ENCODE measurements at regions not wholly inside any gene's neighbourhood (a gene's known extent, or its start where the extent isn't known, plus 50 kb on each side); places are given as distances from the start of the nearest gene placed in this dataset.
A peak's percentile ranks its signal among the peaks of the same experiment; 100 is the strongest.

DNA sequence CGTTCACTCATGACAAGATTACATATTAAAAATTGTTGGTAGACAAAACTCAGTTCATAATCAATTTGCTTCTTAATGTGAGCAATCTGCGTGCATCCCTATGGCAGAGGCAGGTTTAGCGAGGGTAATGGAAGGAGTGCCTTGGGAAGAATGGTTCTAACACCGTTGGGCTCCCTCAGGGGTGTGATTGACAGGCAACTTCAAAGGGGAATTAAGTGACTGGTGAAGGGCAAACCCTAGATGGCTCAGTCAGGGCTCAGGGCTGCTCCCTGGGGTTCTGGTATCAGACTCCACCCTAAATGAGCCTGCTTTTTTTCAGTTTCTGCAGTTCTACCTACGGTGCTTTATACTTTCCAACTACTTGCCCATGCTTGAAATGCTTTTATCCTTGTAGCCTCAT is 419.5 kb upstream of the CELF4 start:
- no peak for DNase-seq

DNA sequence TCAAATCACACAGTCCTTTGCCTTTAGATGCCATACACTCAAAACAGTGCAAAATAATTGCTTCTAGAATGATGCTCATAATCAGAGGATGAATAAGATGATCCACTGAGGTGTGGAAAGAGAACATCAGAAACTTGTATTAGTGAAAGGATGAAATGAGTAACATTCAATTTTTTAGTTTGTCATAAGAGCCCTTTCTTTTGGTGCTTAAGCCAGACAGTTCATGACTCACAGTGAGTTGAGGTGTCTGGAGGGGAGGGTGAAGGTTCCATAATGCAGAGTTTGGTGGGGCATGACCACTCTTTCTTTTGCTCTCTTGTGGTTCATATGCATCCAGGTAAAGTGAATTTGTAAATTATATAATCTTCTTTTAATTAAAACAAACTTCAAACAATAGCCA is 415.0 kb upstream of the CELF4 start:
- no peak for DNase-seq

DNA sequence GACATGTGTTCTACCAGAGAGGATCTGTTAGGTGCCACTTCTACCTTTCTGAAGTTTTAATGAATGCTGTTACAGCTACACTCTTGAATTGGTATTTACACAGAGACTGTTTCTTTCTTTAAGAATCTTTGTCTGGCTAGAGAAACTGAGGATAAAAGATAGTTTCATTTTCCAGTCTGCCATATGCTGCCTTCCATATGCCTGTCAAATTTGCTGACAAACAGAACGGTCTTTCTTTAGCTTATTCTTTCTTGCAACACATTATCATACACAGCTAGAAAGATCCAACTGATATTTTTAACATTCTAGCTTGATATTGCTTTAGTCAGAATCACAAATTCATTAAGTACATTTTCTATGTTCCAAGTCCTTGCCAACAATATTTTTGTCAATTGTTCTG is 409.8 kb upstream of the CELF4 start:
- no peak for DNase-seq

DNA sequence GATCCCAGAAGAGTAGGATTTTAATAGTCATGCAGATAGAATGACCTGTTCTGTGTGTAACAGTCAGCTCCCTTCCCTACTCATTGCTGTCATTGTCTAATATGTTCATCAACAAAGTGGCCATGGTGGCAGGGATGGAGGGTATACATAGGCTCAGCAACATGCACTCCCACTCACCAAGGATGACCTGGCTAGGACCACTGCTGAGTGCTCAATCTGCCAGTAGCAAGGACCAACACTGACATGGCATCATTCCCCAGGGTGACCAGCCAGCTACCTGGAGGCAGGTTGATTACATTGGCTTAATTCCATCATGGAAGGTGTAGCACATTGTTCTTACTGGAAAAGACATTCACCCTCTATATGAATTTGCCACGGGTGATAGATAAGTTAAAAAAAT is 401.7 kb upstream of the CELF4 start:
- DNase-seq: no peak

DNA sequence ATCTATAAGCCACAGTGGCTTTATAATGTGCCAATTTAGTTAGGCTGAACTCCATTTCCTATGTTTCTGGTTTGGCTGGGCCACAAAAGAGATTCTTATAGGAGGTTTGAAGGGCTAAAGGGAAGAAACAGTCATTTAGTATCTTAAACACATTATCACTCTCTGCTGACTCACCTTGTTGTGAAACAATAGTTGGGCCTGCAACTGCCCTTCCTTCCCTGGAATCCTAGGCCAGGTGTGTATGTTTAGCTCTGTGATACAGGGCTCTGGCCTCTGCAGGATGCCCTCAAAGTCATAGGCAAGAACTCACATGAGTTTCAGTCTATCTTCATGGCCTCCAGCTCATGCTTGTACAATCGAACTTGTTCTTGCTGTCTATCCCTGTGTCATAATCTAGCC is 400.0 kb upstream of the CELF4 start:
- no peak for DNase-seq

DNA sequence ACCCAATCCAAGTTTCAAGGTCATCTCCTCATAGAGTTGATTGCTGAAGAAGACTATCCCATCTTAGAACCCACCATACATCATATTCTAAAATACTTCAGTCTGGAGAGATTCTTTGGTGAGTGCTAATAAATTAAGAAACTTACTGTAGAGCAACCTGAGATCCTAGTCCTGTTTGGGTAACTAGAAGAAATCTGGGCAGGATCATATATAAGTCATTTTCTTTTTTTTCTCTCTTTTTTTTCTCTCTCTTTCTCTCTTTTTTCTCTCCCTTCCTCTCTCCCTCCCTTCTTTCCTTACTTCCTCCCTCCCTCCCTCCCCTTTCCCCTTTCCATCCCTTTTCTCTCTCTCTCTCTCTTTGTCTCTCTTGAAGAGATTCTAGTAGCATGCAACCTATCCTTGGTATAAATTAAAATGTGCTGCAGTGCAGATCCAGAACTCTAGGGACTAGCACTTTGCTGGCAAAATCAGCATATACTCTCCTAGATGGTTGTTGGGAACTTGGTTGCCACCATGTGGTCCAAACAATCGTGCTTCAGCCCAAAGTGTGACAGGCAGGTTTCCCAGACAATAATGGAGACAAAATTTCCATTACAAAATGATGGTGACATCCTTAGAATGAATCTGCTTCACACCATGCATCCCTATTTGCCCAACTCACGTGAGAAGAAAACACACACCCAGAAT is 399.4 kb upstream of the CELF4 start:
- no peak for DNase-seq

DNA sequence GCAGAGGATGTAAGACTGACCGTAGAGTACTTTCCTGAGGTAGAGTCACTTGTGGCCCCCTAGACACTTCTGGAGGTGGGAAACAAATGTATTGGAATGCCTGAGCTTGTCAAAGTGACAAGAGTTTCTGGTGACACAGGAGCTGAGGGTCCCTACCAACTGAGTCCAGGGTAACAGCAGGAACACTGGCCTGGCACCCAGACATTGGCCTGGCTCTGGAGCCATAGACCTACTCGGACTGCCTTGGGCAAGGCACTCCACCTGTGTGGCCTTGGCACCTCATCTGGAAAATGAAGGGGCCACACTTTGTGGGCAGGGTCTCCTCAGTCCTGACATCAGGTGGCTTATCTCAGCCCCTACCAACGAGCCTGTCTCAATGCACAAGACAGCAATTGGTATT is 398.2 kb upstream of the CELF4 start:
- DNase-seq: no peak

DNA sequence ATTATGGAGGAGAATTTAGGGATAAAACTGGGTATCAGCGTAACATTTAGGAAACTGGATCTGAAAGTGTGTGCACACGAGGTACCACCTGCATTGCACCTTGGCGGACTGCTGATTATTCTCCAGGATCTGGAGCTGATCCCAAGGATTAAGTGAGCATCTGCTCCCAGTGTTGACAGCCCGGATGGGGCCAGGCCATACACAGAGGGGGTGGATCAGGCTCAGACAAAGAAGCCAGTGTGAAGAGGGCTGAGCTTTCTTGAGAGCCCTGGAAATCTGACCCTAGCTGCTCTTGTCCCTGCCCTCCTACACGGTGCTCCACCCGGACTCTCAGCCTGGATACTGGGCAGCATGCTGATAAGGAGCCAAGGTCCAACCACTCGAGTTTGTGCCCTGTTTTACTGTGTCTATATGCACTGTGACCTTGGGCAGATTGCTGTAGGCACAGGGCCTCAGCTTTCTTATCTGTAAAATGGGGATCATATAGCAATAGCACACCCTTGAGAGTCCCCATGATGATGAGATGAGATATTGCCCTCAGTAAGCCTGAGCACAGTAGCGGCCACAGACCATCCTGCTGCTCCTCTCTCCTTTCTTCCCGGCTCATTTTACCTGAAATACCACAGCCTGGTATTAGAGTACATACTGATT is 396.8 kb upstream of the CELF4 start:
- no peak for DNase-seq

DNA sequence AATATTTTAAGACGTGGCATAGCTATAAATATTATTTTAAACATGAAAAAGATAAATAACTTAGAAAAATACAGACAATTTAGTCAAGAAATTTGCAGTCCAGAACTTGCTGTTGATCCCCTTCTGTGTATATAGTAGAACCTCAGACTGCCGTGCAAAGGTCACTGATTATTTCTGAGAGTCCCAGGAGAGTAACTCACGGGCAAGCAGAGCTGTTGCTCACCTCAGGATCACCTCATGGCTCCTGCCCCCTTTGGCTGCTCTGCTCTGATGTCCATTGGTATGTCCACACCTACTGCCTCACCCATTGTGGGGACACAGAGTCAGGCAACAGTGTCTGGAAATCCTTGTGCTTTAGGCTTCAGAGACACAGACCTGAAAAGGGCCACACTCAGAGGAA is 392.9 kb upstream of the CELF4 start:
- DNase-seq: no peak

DNA sequence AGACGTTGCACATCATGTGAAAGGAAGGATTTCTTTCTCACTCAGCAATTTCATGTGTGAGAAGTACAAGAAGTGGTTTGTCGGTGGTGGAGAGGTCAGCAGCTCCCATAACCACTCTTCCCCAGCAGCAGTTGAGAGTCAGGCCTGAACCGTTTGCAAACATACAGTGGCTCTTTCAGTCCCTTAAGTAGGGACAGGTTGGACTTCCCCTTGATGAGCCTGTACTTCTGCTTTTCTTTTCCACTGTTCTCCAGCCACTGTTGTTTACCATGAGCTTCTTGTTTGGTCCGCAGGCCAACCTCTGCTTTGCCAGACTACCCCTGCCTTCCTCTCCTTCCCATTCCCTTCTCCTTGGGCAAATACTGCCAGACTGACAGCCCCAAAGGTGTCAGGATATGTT is 391.3 kb upstream of the CELF4 start:
- DNase-seq: peak; percentile 83 to 84

DNA sequence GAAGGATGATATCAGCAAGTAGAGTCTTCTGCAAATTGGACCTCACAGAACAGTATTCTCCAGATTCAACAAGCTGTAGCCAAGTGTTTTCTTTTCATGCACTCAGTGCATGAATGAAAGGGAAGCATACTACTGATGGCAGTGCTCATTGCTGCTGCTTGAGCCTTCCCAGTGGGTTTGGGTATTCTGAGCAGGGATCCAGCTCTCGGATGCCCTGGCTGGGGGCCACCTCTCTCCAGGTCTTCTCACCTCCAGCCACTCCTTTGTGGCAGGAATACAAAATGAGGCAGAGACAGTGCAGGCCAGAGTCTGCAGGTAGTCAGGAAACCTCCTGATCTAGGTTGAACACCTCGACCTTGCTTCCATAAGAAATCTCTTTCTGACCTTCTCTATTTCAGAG is 390.4 kb upstream of the CELF4 start:
- DNase-seq: no peak

DNA sequence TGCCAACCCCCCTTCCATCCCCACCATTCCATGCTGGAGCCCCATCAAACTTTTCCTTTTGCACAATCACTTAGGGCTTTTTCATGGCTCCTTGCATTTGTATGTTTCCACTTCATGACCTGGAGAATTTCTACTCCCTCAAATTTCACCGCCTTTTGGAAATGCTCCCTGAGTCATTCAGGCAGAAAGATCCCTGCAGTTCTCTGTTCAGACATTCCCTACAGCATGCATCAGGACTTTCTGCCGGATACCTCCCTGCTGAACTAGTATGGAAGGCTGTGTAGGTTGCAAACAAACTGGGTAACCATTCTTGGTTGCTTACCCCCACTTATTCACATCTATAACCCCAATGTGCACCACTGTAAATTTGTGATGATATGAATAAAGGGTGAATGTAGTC is 389.6 kb upstream of the CELF4 start:
- no peak for DNase-seq

DNA sequence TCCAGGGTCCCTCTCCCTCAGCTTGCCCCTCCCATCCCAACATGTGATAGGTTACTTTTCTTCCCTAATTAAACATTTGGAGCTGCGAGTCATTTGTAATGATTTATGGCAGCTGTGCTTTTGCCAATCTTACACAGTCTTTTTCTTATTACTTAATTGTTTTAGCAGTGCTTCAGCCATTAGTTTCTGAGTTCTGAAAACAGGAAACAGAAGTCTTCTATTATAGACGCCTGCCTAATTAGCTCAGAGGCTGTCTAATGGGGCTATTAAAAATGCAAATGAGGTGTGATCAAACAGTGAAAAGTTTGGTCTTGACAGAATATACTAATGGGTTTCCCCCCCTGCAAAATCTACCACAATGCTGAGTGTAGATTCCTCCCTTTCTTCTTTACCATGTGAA is 388.3 kb upstream of the CELF4 start:
- no peak for DNase-seq

DNA sequence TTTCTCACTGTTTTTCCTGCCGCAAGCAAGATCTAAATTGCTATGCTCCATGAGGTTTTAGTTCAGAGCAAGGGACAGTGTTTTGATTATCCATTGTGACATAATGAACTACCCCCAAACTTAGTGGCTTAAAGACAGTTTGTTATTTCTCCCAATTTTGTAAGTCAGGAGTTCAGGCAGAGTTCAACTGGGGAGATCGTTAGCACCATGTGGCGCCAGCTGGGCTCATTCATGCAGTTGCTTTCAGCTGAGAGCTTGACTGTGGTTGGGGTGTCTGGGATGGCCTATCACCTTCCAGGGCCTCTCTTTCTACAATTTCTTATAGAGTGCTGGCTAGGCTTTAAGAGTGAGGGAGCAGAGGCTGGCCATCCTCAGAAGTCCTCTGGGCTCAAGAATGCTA is 382.9 kb upstream of the CELF4 start:
- no peak for DNase-seq

DNA sequence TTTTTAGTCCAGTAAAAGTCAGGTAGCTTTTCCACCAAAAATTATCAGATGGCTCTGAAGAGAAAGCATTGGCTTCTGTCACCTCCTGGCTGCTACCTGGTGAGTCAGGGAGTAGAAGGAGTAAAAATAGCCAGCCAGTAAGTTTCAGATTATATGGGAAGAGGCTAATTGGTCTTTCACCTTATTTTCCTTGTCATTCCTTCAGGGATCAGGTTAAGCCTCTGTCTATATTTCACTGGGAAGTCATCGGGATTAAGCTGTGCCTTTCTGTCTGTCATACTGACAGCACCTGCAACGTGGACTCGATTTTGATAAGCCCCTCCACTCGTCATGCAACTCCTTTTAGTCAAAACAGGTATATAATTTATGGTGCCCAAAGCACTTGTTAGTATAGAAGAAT is 380.7 kb upstream of the CELF4 start:
- DNase-seq: no peak

DNA sequence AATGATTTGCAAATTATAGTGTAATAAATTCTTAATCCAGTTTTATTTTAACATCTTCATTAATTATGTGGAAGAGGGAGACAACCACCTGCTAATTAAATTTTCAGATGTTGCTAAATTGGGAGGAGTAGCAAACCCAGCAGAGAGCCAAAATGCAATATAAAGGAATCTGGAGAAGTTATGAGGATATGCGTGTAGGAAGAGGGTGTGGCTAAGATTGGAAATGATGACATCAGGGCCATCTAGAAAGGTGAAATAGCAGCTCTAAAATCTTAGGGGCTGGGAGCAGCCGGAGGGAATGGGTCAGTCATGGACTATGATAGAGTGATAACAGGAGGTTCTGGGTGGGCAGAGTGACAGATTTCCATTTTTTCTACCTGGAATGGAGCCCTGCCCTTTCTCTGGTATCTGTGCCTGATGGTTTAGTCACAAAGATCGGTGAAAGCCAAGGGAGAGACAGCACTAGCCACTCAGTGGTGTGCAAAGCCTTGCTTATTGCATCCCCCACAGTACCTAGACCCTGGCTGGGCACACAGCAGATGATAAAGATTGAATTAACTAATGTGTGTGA is 379.2 kb upstream of the CELF4 start:
- no peak for DNase-seq

DNA sequence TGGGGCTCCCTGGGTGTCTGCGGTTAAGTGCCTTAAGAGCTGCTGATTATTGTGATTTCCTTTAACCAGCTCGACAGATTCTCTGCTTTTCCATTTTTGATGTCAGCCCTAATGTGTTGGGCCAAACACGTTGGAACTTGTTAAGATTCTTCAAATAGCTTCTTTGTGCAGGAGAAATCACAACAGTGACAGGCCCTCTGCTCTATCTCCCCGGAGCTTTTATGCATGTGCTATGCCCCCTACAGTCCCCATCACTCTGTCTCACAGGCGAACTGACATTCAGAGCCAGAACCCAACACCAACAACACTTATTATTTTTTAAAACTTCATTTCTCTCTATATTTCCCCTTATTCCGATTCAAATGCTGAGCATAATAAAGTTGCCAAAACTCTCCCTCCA is 371.7 kb upstream of the CELF4 start:
- no peak for DNase-seq

DNA sequence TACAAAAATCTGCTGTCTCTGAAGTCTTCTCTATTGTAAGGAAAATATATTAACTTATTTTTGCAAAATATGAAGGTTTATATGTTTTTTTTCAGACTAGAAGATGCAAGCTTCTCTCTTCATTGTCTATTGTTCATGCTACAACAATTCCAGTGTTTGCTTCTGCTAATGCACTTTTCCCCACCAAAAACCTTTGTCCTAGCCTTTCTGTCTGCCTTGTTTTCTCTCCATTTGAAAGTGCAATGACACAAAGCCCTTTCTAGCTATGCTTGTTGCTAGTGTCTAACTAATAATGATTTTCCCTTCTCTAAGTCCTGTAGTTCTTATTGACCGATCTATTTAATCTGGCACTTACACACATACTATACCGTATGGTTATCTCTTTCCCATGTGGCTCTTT is 369.5 kb upstream of the CELF4 start:
- no peak for DNase-seq

DNA sequence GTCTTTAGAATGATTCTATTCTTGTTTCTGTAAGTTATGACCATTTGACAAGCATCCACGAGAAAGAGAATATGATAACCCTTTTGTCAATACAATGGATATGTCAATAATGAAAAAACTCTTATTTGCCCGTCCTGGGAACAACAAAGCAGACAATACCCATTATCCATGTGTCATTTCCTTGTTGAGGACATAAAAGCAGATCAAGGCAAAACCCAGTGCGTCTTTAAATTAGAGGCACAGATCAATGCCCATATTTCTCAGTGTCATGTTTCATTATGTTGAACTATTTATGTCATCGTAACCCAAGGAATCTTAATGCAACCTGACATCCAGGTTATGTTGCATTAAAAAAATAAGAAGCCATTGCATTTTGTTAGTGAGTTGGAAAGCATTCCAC is 365.0 kb upstream of the CELF4 start:
- DNase-seq: no peak

DNA sequence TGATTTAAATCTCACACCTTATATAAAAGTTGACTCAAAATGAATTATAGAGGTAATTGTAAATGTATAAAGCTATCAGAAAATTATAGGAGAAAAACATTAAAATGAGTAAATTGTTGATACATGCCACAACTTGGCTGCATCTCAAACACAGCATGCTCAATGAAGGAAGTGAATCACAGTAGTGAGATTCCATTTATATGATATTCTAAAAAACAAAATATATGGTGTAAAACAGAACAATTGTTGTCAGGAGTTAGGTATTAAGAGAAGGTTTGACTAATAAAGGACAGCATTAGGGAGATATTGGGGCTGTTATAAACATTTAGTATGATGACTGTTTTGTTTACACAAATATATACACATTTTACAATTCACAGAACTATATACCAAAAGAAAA is 356.6 kb upstream of the CELF4 start:
- DNase-seq: no peak

DNA sequence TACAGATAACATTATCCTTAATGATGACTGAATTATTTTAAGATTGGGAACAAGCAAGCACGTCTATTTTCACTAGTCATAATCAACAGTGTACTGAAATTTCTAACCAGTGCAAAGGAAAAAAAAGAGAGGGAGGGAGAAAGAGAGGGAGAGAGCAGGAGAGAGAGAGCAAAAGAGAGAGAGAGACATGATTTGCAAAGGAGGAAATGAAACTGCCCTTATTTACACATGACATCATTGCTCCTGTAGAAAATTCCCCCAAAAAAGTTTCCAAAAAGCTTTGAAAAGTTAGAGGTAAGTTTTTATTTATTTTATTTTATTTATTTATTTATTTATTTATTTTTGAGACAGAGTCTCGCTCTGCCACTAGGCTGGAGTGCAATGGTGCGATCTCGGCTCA is 355.3 kb upstream of the CELF4 start:
- DNase-seq: no peak

DNA sequence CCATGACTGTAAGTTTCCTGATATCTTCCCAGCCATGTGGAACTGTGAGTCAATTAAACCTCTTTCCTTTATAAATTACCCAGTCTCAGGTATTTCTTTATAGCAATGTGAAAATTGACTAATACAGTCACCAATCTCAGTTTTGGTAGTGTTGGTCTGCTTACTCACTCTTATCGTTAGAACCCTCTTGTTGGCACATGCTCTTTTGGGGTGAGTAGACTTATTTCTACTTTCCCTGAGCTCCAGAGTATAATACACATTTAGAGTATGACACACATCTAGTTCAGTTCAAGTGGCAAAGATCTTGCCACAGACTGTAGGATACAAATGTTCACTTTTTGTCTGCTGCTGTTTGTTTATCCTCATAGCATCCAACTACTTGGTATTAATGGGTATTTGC is 347.5 kb upstream of the CELF4 start:
- DNase-seq: no peak

DNA sequence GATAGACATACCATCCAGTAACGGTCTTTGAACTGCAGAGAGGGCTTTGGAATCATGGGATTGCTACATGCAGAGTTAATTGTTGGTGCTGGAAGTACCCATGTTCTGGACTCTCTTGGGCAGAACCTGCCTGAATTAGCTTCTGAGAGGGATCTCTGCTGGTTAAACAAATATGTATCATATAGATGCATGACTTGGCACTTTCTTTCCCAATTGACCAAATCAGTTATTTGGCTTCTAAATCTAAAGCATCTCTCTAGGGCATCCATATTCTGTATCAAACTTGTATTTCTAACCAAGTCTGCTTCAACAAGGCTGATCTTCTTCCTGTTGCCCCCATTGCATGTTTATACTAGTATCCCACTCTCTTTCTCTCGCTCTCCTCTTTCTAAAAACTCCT is 336.7 kb upstream of the CELF4 start:
- DNase-seq: no peak

DNA sequence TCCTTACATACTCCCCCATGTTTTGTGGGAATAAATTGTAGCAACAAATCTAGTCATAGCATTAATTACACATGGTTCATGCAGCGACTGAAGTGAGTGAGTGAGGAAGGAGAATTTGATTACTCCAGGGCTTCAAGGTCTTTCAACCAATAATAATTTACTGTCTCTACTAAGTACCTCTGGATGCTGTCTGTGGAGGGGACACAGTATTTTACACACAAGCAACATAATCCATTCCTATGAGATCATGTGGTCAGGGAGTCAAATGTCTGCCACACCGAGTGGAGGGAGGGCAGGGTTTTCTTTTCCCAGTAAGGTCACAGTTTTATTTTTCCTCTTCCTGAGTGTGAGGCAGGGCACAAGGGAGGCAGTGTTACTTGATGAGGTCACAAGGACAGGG is 334.7 kb upstream of the CELF4 start:
- DNase-seq: no peak

DNA sequence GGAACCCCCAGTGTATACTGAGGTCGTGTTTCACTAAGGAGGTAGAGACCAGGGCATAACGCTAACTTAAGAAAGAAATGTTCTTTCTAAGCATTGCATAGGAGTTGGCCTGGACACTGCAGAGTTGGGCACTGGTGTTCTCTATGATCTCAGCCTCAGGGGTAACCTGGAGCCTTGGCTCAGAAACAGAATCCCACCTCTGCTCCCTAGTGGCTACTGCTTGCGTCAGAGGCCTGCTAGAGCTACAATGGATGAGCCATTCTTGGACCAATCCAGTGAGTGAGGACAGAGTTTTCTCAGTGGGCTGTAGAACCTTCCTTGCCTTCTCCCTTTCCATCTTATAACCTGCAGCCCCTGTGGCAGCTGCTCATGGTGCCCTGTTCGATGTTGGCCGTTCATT is 324.4 kb upstream of the CELF4 start:
- no peak for DNase-seq
